CD8-positive, alpha-beta memory T cell (primary cell): ENCODE measurements at regions not wholly inside any gene's neighbourhood (a gene's known extent, or its start where the extent isn't known, plus 50 kb on each side); places are given as distances from the start of the nearest gene placed in this dataset.
"Not testable (repeated sequence)": the region's sequence is repeated elsewhere in the genome, so short reads cannot be mapped to it uniquely, and the experiment has no call there.

ENCODE experiments used
- CTCF ChIA-PET: fragments of 350-600 bp; sonication (Branson Sonifier 250); formaldehyde crosslinking; loops from one replicate; lab custom pipeline; 2021; ENCODE audit warnings: antibody characterized with exemption; lab: Charles Lee
- POLR2A ChIA-PET: fragments of 350-600 bp; sonication (Branson Sonifier 250); formaldehyde crosslinking; loops from one replicate; lab custom pipeline; 2021; ENCODE audit warnings: antibody characterized with exemption; lab: Charles Lee
- DNase-seq, 5 donors: peaks; one replicate each; pipeline versions ENCODE4 v3.0.0 to v3.0.0-alpha.2; 2020 to 2022; ENCODE audit warnings: mixed read lengths in 1 of 5
- H3K27ac ChIP-seq: one replicate; pipeline ENCODE4 v1.7.0; 2013; ENCODE audit warnings: low read depth, mild to moderate bottlenecking, low read length, moderate library complexity
- H3K27me3 ChIP-seq: 2 replicates; pipeline ENCODE4 v1.7.0; 2013; ENCODE audit warnings: low read length, mild to moderate bottlenecking; ENCODE audit not compliant: insufficient read depth, poor library complexity, severe bottlenecking
- H3K36me3 ChIP-seq: 2 replicates; pipeline ENCODE4 v1.7.0; 2013; ENCODE audit warnings: mild to moderate bottlenecking, low read length, moderate library complexity; ENCODE audit not compliant: insufficient read depth
- H3K4me1 ChIP-seq: 2 replicates; pipeline ENCODE4 v1.7.0; 2013; ENCODE audit warnings: mild to moderate bottlenecking, low read length, moderate library complexity; ENCODE audit not compliant: insufficient read depth
- H3K4me3 ChIP-seq: 2 replicates; pipeline ENCODE4 v1.7.0; 2013; ENCODE audit warnings: mild to moderate bottlenecking, low read length
- H3K9me3 ChIP-seq: 2 replicates; pipeline ENCODE4 v1.7.0; 2013; ENCODE audit warnings: mild to moderate bottlenecking, low read length
- H3K27ac Mint-ChIP-seq, 8 donors: one replicate each; pipeline ENCODE4 v1.8.0; 2020 to 2021; ENCODE audit warnings: mixed read lengths in 8 of 8, mild to moderate bottlenecking in 6 of 8, inconsistent platforms in 3 of 8, moderate library complexity in 3 of 8
- H3K27me3 Mint-ChIP-seq, 2 donors: one replicate each; pipeline ENCODE4 v1.8.0; 2020 to 2021; ENCODE audit warnings: mixed read lengths in 2 of 2, mild to moderate bottlenecking in 1 of 2, moderate library complexity in 1 of 2
- H3K36me3 Mint-ChIP-seq, 3 donors: one replicate each; pipeline ENCODE4 v1.8.0; 2020 to 2021; ENCODE audit warnings: mixed read lengths in 3 of 3, inconsistent platforms in 1 of 3, mild to moderate bottlenecking in 1 of 3
- H3K4me1 Mint-ChIP-seq, 3 donors: one replicate each; pipeline ENCODE4 v1.8.0; 2020 to 2021; ENCODE audit warnings: mixed read lengths in 3 of 3, inconsistent platforms in 1 of 3, mild to moderate bottlenecking in 1 of 3
- H3K4me3 Mint-ChIP-seq, 7 donors: one replicate each; pipeline ENCODE4 v1.8.0; 2020 to 2021; ENCODE audit warnings: mixed read lengths in 7 of 7, mild to moderate bottlenecking in 6 of 7, moderate library complexity in 4 of 7, inconsistent platforms in 2 of 7
- H3K9me3 Mint-ChIP-seq, 5 donors: one replicate each; pipeline ENCODE4 v1.8.0; 2020 to 2022; ENCODE audit warnings: mixed read lengths in 5 of 5, mild to moderate bottlenecking in 3 of 5, moderate library complexity in 2 of 5, inconsistent platforms in 1 of 5

DNA sequence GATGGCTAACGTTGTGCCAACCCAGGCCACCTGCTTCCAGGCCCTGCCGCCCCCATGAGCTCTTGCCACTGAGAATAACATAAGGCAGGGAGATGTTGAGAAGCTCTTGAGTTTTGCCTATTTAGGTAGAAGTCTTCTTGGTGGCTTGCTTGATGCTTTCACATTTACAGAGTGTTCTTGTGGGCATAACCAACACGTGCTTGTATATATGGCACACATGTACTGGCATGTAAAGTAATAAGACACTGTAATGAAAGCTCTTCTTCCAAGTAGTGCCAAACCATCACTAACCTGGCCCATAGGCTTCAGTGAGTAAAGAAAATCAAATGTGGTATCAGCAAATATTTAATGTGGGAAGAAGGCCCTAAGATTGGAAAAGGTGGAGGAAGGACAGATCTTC lies 146.9 kb upstream of the CITED2 start:
- Histone ChIP-seq H3K27me3 (no peaks in the 10 kb centered on the region), H3K9me3 (no peaks in the 10 kb centered on the region), H3K4me1 (no peaks in the 10 kb centered on the region), H3K36me3 (no peaks in the 10 kb centered on the region), H3K27ac (no peak overlapping the region), H3K4me3 (no peak overlapping the region)
- ChIA-PET CTCF (no interaction called here), POLR2A (no interaction called here)
- Mint-ChIP-seq H3K9me3 (no peaks in the 10 kb centered on the region), H3K4me1 (no peaks in the 10 kb centered on the region), H3K36me3 (peaks cover 0 to 4% (median 0%) of the 10 kb centered on the region in 3 donors), H3K27me3 (no peaks in the 10 kb centered on the region), H3K4me3 (no peak overlapping the region), H3K27ac (no peak overlapping the region)
- DNase-seq: no peak

DNA sequence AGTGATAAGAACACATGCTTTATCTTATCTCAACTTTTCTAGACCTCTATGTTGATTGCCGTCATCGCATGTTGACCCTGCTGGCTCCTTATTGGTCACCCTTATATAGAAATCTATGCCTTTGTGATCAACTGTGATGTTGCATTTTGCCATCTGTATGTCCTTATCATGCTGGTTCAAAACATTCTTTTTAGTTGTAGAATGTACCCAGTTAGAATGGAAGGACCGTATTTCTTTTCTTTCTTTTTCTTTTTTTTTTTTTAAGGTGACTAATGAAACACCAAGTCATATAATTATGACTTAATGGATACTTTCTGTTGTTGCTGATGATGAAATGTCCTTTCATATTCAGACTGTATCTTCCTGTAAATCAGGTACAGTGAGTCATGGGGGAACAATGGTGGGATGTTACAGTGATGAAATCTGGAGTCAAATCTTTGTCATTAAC lies 145.9 kb upstream of the CITED2 start:
- POLR2A ChIA-PET: no interaction called here
- CTCF ChIA-PET: no interaction called here

GRCh38 chr6:139519571-139520031 lies 145.2 kb upstream of the CITED2 start:
- H3K4me1 Mint-ChIP-seq: peaks cover 4 to 10% (median 8%) of the 10 kb centered on the region in 3 donors
- peaks cover 0 to 4% (median 0%) of the 10 kb centered on the region in 3 donors for H3K36me3 Mint-ChIP-seq
- DNase-seq: no peak
- H3K4me3 Mint-ChIP-seq: no peak overlapping the region
- POLR2A ChIA-PET: interaction anchor here (0.9 kb wide), 1 partner anchor 9 kb away, joined by 3 read pairs; no protein-coding TSS in a partner anchor
- no peaks in the 10 kb centered on the region for H3K9me3 Mint-ChIP-seq
- Histone ChIP-seq H3K4me3 (no peak overlapping the region), H3K36me3 (no peaks in the 10 kb centered on the region), H3K27me3 (no peaks in the 10 kb centered on the region), H3K27ac (peak overlapping the region; percentile 15), H3K9me3 (no peaks in the 10 kb centered on the region), H3K4me1 (no peaks in the 10 kb centered on the region)
- no peak overlapping the region for H3K27ac Mint-ChIP-seq
- H3K27me3 Mint-ChIP-seq: no peaks in the 10 kb centered on the region
- CTCF ChIA-PET: no interaction called here

More for the DNA sequence above, 145.9 kb upstream of the CITED2 start:
- H3K4me3 ChIP-seq: no peak overlapping the region
- Mint-ChIP-seq H3K27ac (no peak overlapping the region), H3K36me3 (peaks cover 0 to 4% (median 0%) of the 10 kb centered on the region in 3 donors), H3K9me3 (no peaks in the 10 kb centered on the region), H3K27me3 (no peaks in the 10 kb centered on the region), H3K4me1 (peaks cover 1 to 4% (median 1%) of the 10 kb centered on the region in 3 donors), H3K4me3 (no peak overlapping the region)
- H3K9me3 ChIP-seq: no peaks in the 10 kb centered on the region
- no peaks in the 10 kb centered on the region for H3K27me3 ChIP-seq
- H3K4me1 ChIP-seq: no peaks in the 10 kb centered on the region
- DNase-seq: no peak
- no peaks in the 10 kb centered on the region for H3K36me3 ChIP-seq
- no peak overlapping the region for H3K27ac ChIP-seq

GRCh38 chr6:139519097-139519496 lies 144.6 kb upstream of the CITED2 start:
- Histone ChIP-seq H3K4me3 (no peak overlapping the region), H3K9me3 (no peaks in the 10 kb centered on the region), H3K27me3 (no peaks in the 10 kb centered on the region), H3K4me1 (no peaks in the 10 kb centered on the region), H3K27ac (no peak overlapping the region), H3K36me3 (no peaks in the 10 kb centered on the region)
- peaks cover 0 to 4% (median 0%) of the 10 kb centered on the region in 3 donors for H3K36me3 Mint-ChIP-seq
- no peaks in the 10 kb centered on the region for H3K27me3 Mint-ChIP-seq
- H3K4me1 Mint-ChIP-seq: peaks cover 4 to 10% (median 8%) of the 10 kb centered on the region in 3 donors
- ChIA-PET CTCF (no interaction called here), POLR2A (interaction anchor here (0.9 kb wide), 1 partner anchor 9 kb away, joined by 3 read pairs; no protein-coding TSS in a partner anchor)
- no peaks in the 10 kb centered on the region for H3K9me3 Mint-ChIP-seq
- no peak for DNase-seq
- peak overlapping the region in 1 of 7 donors; percentile 16 for H3K4me3 Mint-ChIP-seq
- no peak overlapping the region for H3K27ac Mint-ChIP-seq

GRCh38 chr6:139518556-139519091 lies 144.2 kb upstream of the CITED2 start:
- Mint-ChIP-seq H3K27ac (no peak overlapping the region), H3K4me1 (peaks cover 4 to 10% (median 8%) of the 10 kb centered on the region in 3 donors), H3K27me3 (no peaks in the 10 kb centered on the region), H3K9me3 (no peaks in the 10 kb centered on the region), H3K4me3 (no peak overlapping the region), H3K36me3 (peaks cover 0 to 4% (median 0%) of the 10 kb centered on the region in 3 donors)
- H3K4me1 ChIP-seq: no peaks in the 10 kb centered on the region
- no peaks in the 10 kb centered on the region for H3K36me3 ChIP-seq
- no peak for DNase-seq
- H3K27me3 ChIP-seq: no peaks in the 10 kb centered on the region
- H3K4me3 ChIP-seq: no peak overlapping the region
- ChIA-PET POLR2A (interaction anchor here (0.9 kb wide), 1 partner anchor 10 kb away, joined by 3 read pairs; no protein-coding TSS in a partner anchor), CTCF (interaction anchor here (1.4 kb wide), 1 partner anchor 10 kb away, joined by 3 read pairs; no protein-coding TSS in a partner anchor)
- H3K9me3 ChIP-seq: no peaks in the 10 kb centered on the region
- H3K27ac ChIP-seq: no peak overlapping the region

- H3K4me3 Mint-ChIP-seq, H3K36me3 Mint-ChIP-seq, H3K4me1 Mint-ChIP-seq, H3K4me1 ChIP-seq, H3K36me3 ChIP-seq, H3K9me3 ChIP-seq, POLR2A ChIA-PET, H3K27ac Mint-ChIP-seq, H3K27me3 ChIP-seq, H3K9me3 Mint-ChIP-seq, H3K4me3 ChIP-seq, H3K27me3 Mint-ChIP-seq, DNase-seq: not testable (repeated sequence)
- CTCF ChIA-PET: interaction anchor here (1.4 kb wide), 1 partner anchor 9 kb away, joined by 3 read pairs; no protein-coding TSS in a partner anchor
- H3K27ac ChIP-seq: peak overlapping the region; percentile 58
Observed at GRCh38 chr6:139517998-139518555, 143.6 kb upstream of the CITED2 start.

DNA sequence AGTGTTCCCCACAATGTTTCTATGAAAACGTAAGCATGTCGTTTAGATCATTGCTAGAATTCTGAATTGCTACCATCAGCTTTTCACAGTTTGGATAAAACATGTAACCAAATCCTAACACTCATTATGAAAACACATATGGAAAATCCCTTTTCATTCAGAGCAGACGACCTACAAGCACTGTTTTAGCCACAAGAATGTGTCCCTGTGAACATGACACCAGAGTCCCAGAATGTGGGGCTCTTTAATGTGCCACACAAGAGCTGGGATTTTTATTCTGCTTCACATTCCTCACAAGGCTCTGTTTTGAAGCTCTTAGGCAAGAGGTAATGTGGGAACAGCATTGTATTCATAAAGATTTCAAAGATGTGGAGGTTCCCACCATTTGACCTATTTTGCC lies 141.1 kb upstream of the CITED2 start:
- no peak for DNase-seq
- no peak overlapping the region for H3K27ac ChIP-seq
- ChIA-PET POLR2A (no interaction called here), CTCF (no interaction called here)
- Mint-ChIP-seq H3K4me1 (peaks cover 4 to 10% (median 8%) of the 10 kb centered on the region in 3 donors), H3K4me3 (no peak overlapping the region), H3K27me3 (no peaks in the 10 kb centered on the region), H3K9me3 (no peaks in the 10 kb centered on the region), H3K27ac (no peak overlapping the region), H3K36me3 (no peaks in the 10 kb centered on the region)
- H3K4me3 ChIP-seq: no peak overlapping the region
- no peaks in the 10 kb centered on the region for H3K27me3 ChIP-seq
- no peaks in the 10 kb centered on the region for H3K9me3 ChIP-seq
- no peaks in the 10 kb centered on the region for H3K4me1 ChIP-seq
- no peaks in the 10 kb centered on the region for H3K36me3 ChIP-seq

DNA sequence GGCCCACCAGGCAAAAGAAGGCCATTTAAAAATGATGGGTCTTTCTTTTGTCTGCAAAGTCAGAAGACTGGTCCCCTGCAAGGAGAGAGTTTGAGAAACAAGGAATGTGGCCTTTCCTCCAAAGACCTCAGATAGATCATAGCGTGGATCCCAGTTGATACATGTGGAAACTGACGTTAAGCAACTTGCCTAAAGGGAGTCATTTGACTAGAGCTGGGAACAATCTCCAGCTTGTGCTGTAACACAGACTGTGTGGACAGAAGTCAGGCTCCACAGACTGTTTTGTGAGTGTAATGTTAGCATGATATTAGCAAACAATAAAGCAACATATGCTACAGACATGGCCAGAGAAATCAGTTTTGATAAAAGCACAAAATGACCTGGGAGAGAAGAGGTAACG lies 140.4 kb upstream of the CITED2 start:
- ChIA-PET CTCF (no interaction called here), POLR2A (no interaction called here)
- H3K9me3 Mint-ChIP-seq: no peaks in the 10 kb centered on the region
- H3K9me3 ChIP-seq: no peaks in the 10 kb centered on the region
- no peaks in the 10 kb centered on the region for H3K27me3 ChIP-seq
- H3K4me1 Mint-ChIP-seq: peaks cover 4 to 10% (median 8%) of the 10 kb centered on the region in 3 donors
- no peak for DNase-seq
- H3K4me3 ChIP-seq: no peak overlapping the region
- H3K36me3 Mint-ChIP-seq: no peaks in the 10 kb centered on the region
- H3K4me3 Mint-ChIP-seq: no peak overlapping the region
- no peaks in the 10 kb centered on the region for H3K4me1 ChIP-seq
- no peak overlapping the region for H3K27ac ChIP-seq
- no peaks in the 10 kb centered on the region for H3K27me3 Mint-ChIP-seq
- peak overlapping the region in 1 of 8 donors; percentile 8 for H3K27ac Mint-ChIP-seq
- no peaks in the 10 kb centered on the region for H3K36me3 ChIP-seq
